HG03045 (cell line): ENCODE measurements at regions not wholly inside any gene's neighbourhood (a gene's known extent, or its start where the extent isn't known, plus 50 kb on each side); places are given as distances from the start of the nearest gene placed in this dataset.

Experiments
- ATAC-seq: cut with Tn5 transposase; IDR thresholded peaks from one replicate; pipeline ENCODE4 v1.9.1; 2021; ENCODE audit warnings: mild to moderate bottlenecking, moderate library complexity; ENCODE audit not compliant: unreplicated experiment

- ATAC-seq = no peak
Observed at GRCh38 chr9:16128003-16128402, 575.2 kb downstream of the CCDC171 start.

GRCh38 chr9:16131264-16131663 is 578.4 kb downstream of the CCDC171 start:
- ATAC-seq = no peak

- no peak for ATAC-seq
Observed at GRCh38 chr9:16132513-16132912, 579.7 kb downstream of the CCDC171 start.

GRCh38 chr9:16133032-16133431 is 580.2 kb downstream of the CCDC171 start:
- ATAC-seq = no peak

- ATAC-seq = peak; percentile 68
Observed at GRCh38 chr9:16133556-16134227, 580.8 kb downstream of the CCDC171 start.

GRCh38 chr9:16134351-16134750 is 581.5 kb downstream of the CCDC171 start:
- no peak for ATAC-seq

GRCh38 chr9:16135968-16136367 is 583.1 kb downstream of the CCDC171 start:
- ATAC-seq = no peak

GRCh38 chr9:16136451-16136850 is 583.6 kb downstream of the CCDC171 start:
- ATAC-seq = no peak

- ATAC-seq = no peak
Observed at GRCh38 chr9:16136961-16137360, 584.1 kb downstream of the CCDC171 start.

GRCh38 chr9:16138561-16139491 is 586.0 kb downstream of the CCDC171 start:
- no peak for ATAC-seq

- no peak for ATAC-seq
Observed at GRCh38 chr9:16139774-16140173, 586.9 kb downstream of the CCDC171 start.

- no peak for ATAC-seq
Observed at GRCh38 chr9:16143310-16143709, 590.5 kb downstream of the CCDC171 start.

- ATAC-seq = no peak
Observed at GRCh38 chr9:16143947-16144890, 591.4 kb downstream of the CCDC171 start.

GRCh38 chr9:16145196-16145950 is 592.5 kb downstream of the CCDC171 start:
- ATAC-seq = no peak

GRCh38 chr9:16147726-16148125 is 594.9 kb downstream of the CCDC171 start:
- no peak for ATAC-seq

- no peak for ATAC-seq
Observed at GRCh38 chr9:16150501-16150900, 597.7 kb downstream of the CCDC171 start.

- ATAC-seq = no peak
Observed at GRCh38 chr9:16150938-16151650, 598.3 kb downstream of the CCDC171 start.

GRCh38 chr9:16152276-16153101 is 599.6 kb downstream of the CCDC171 start:
- no peak for ATAC-seq

- no peak for ATAC-seq
Observed at GRCh38 chr9:16153221-16153620, 600.4 kb downstream of the CCDC171 start.
